Esophagus squamous epithelium (tissue), 4 donors: ENCODE measurements at regions not wholly inside any gene's neighbourhood (a gene's known extent, or its start where the extent isn't known, plus 50 kb on each side); places are given as distances from the start of the nearest gene placed in this dataset.

Experiments
- POLR2A ChIP-seq, 4 donors: fragments of 450-650 bp; IDR thresholded peaks; one replicate each; pipeline ENCODE4 v1.6.1; 2017; ENCODE audit warnings: antibody characterized with exemption in 4 of 4, mild to moderate bottlenecking in 4 of 4, moderate library complexity in 3 of 4
- TF ChIP-seq, protein P1 (sequence below), 6 experiments: fragments of 450-650 bp in 4 of 6; fragments of 200-600 bp in 2 of 6; sonication (generic) in 2 of 6; IDR thresholded peaks; one replicate each; pipeline ENCODE4 v1.5.1; 2016 to 2019; ENCODE audit warnings: antibody characterized with exemption in 6 of 6, mild to moderate bottlenecking in 4 of 6, moderate library complexity in 4 of 6

DNA sequence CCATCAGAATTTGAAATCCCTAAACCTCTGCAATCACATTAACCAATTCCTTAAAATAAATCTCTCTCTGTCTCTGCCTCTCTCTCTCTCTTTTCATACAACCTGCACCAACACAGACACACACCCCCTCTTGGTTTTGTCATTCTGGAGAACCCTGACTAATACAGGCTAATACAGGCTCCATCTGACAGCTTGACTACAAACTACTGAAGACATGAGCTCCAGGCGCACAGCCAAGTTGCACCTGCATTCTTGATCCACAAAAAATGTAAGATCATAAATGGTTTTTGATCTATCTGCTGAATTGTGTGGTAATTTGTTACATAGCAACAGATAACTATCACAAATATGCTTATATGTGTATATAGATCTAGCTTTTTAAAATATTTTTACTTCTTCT, 2414.2 kb downstream of the PCDH7 start:
- TF ChIP-seq, protein P1, sequence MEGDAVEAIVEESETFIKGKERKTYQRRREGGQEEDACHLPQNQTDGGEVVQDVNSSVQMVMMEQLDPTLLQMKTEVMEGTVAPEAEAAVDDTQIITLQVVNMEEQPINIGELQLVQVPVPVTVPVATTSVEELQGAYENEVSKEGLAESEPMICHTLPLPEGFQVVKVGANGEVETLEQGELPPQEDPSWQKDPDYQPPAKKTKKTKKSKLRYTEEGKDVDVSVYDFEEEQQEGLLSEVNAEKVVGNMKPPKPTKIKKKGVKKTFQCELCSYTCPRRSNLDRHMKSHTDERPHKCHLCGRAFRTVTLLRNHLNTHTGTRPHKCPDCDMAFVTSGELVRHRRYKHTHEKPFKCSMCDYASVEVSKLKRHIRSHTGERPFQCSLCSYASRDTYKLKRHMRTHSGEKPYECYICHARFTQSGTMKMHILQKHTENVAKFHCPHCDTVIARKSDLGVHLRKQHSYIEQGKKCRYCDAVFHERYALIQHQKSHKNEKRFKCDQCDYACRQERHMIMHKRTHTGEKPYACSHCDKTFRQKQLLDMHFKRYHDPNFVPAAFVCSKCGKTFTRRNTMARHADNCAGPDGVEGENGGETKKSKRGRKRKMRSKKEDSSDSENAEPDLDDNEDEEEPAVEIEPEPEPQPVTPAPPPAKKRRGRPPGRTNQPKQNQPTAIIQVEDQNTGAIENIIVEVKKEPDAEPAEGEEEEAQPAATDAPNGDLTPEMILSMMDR (IDR thresholded peaks at IDR 0.05), result no peak
- no peak for TF ChIP-seq POLR2A (IDR thresholded peaks at IDR 0.05)
